HG02970 (cell line): ENCODE measurements at regions not wholly inside any gene's neighbourhood (a gene's known extent, or its start where the extent isn't known, plus 50 kb on each side); places are given as distances from the start of the nearest gene placed in this dataset.
"Not testable (repeated sequence)": the region's sequence is repeated elsewhere in the genome, so short reads cannot be mapped to it uniquely, and the experiment has no call there.

Source experiments
- ATAC-seq: cut with Tn5 transposase; IDR thresholded peaks from one replicate; pipeline ENCODE4 v1.9.1; 2021; ENCODE audit warnings: mild to moderate bottlenecking, moderate library complexity, moderate number of reproducible peaks; ENCODE audit not compliant: unreplicated experiment, low FRiP score

DNA sequence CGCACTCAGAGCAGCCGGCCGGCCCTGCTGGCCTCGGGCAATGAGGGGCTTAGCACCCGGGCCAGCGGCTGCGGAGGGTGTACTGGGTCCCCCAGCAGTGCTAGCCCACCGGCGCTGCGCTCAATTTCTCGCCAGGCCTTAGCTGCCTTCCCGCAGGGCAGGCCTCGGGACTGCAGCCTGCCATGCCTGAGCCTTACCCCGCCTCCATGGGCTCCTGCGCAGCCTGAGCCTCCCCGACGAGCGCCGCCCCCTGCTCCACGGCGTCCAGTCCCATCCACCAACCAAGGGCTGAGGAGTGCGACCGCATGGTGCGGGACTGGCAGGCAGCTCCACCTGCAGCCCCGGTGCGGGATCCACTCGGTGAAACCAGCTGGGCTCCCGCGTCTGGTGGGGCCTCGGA, 204.4 kb upstream of the AUTS2 start:
- not testable (repeated sequence) for ATAC-seq

DNA sequence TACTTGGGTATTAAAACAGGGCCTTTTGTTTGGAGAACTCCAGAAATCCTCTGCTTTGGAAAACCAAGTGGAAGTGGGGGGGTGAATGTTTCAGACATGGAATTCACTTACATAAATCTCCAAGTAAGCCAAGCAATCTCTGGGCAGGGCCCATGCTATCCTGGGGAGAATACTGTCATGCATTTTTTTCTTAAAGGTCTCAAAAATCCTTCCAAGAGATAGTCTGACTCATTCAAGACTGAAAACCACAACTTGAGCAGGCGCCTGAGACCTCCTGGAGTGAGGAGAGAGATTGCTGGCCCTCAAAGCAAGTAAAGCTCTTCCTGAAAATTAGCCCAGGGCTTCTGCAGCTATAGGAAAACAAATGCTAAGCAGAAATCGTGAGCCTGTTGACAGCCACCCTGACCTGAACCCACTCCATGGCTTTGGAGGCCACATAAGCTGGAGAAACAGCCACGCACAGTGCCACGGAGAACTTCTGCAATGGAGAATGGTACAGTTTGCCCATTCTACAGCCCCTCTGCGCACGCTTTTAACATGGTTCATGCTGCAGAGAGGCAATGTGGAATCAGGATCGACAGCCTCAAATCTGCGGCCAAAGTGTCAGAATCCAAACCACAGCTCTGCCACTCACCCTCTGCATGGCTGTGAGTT, 203.1 kb upstream of the AUTS2 start:
- no peak for ATAC-seq

DNA sequence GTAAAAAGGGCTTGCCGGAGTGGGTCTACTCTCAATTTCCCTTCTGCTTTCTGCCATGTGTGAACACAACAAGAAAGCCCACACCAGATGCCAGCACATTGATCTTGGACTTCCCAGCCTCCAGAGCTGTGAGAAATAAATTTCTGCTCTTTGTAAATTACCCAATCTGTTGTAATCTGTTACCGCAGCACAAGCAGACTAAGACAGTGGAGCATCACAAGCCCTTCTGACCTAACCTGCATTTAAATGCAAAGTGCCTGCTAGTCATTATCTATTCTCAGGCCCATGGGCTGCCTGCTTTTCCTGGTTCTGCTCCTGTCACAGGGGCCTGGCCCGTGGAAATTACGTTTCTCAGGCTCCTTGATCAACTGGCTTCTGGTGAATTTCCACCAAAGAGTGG, 199.3 kb upstream of the AUTS2 start:
- no peak for ATAC-seq

DNA sequence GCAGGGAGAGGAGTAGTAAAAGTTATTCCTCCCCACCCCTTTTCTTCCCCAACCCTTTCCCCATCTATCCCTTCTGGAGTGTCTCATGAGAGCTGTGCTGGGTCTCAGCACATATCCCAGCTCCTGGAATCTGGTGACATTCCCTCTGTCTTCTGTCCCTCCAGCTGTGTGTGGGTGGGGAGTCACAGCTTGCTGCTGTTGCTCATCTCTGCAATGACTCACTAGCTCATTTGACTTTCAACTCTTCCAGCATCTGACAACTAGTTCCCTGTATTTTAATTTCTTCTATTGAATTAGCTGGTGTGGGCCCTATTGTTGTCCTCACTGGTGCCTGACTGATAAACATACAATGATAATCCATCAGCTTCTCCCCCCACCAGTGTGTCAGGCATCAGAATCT, 198.9 kb upstream of the AUTS2 start:
- ATAC-seq = no peak

DNA sequence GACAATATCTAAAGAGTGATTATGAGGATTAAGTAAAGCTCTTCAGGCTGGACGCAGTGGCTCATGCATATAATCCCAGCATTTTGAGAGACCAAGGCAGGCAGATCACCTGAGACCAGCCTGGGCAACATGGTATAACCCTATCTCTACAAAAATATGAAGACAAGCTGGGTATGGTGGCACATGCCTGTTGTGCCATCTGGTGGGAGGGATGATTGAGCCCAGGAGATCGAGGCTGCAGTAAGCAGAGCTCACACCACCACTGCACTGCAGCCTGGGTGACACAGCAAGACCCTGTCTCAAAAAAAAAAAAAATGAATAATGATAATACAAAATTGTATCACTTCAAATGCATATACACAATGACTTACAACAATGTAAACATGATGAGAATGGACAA, 195.6 kb upstream of the AUTS2 start:
- ATAC-seq = no peak

DNA sequence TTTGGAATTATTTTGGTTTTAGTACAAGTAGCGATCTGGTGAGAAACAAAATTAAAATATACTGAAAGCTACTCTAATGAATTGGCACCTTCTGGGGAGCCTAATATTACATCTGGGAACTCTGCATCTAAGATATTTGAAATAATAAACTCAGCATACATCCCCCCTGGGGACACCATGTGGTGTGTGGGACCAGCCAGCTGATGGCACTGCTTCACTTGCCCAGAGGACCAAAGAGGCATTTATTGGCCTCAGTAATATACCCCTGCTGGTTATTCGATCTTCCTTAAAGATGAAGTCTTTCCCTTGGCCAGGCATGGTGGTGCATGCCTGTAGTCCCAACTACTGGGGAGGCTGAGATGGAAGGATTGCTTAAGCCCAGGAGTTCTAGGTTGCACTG, 195.1 kb upstream of the AUTS2 start:
- ATAC-seq = no peak

DNA sequence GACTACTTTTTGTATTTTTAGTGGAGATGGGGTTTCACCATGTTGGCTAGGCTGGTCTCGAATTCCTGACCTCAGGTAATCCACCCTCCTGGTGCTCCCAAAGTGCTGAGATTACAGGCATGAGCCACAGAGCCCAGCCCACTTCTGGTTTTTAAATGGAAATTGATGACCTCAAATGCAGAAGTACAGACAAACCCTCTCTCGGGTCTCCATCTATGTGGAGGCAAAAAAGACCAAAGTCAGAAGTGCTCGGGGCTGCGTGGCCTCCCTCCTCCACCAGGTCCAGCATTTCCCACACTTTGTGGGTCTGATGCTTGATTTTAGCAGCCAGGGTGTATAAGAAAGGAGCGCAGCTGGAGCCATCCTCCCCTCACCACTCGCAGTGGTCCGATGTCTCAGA, 187.3 kb upstream of the AUTS2 start:
- no peak for ATAC-seq

DNA sequence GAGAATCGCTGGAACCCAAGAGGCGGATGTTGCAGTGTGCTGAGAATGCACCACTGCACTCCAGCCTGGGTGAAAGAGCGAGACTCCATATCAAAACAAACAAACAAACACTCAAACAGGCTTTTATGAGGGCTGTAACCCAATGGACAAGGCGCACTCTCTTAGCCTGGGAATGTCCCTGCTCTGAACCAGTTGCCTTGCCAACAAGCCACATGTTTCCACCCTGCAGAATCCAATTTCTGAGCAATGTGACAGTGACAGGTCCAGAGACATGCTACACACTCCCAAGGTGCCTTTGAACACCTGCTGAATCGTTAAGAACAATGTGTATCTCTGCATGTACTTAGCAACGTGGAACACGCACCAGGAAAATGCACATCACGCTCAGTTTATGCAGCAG, 186.8 kb upstream of the AUTS2 start:
- ATAC-seq = no peak

DNA sequence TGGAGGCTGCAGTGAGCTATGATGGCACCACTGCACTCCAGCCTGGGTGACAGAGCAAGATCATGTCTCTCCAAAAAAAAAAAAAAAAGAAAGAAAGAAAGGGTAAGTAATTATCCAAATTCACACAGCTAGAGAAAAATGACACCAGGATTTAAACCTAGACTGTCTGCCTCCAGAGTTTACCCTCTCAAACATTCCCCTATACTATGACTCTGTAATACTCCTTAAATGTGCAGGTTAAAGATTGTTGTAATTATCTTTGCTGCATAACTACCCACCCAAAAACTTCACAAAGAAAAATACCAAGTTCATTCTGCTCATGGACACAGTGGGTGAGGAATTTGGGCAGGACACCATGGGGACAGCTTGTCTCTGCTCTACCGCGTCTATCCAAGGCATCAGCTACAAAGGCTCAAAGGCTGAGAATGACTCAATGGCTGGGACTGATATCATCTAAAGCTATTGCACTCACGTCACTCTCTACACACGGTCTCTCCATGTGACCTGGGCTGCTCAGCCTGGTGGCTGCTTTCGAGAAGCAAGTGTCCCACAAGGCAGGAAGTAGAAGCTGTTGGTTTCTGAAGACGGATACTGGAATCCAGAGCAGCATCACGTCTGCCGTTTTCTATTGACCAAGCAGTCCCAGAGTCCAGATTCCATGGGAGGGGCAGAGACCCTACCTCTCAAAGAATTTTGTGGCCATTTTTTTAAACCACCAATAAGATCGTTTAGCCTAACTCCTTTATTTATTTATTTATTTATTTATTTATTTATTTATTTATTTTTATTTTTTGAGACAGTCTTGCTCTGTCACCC, 185.7 kb upstream of the AUTS2 start:
- no peak for ATAC-seq

DNA sequence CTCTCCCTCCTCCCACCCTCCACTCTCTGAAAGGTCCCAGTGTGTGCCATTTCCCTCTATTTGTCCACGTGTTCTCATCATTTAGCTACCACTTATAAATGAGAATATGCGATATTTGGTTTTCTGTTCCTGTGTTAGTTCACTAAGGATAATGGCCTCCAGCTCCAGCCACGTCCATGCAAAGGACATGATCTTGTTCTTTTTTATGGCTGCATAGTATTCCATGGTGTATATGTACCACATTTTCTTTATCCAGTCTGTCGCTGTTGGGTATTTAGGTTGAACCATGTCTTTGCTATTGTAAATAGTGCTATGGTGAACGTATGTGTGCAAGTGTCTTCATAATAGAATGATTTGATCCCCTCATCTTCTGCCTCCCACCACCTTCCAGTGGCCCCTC, 183.7 kb upstream of the AUTS2 start:
- ATAC-seq = no peak

DNA sequence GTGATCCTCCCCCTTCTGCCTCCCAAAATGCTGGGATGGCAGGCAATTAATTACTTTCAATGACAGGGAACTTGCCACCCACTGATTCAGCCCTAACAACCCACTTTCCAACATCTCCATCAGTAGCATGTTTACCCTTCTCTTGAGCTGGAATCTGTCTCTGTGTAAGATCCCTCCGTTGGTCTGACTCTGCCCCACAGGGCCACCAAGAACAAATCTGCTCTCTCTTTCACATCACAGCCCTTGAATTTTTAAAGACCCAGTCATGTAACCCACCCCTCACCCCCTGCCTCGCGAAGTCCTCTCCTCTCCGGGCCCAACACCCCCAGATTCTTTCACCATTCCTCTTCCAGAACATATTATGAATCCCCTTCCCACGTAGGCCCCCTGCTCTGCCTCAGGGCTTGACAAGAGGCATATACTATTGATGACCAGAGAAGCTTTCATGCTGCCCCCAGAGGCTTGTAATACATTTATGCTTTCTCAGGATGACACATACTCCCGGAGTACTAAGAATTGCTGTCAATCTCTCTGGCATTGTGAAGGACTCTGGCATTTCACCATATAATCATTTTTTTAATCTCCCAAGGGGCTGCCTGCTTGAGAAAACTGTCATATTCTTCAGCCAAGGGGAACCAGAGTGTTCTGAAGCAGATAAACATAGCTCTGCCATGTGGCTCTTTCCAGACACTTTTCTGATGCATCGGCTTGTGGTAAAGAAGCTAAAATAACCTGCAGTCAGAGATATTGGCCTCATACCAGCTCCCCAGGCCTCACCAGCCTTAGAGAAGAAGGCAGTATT, 179.2 kb upstream of the AUTS2 start:
- no peak for ATAC-seq

DNA sequence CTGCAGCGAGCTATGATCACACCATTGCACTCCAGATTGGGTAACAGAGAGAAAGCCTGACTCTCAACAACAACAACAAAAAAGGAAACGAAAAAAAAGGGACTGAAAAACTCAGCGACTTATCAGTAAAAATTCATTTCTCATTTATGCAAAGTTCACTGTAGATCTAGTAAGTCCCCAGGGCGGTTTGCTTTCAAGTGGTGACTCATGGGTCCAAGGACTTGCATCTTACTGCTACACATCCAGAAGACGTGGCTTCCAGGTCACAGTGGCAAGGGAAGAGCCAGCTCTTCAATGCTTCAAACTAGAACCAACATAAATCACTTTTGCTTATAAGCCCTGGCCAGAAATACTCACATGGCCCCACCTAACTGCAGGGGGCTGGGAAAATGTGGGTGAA, 178.3 kb upstream of the AUTS2 start:
- ATAC-seq = no peak

DNA sequence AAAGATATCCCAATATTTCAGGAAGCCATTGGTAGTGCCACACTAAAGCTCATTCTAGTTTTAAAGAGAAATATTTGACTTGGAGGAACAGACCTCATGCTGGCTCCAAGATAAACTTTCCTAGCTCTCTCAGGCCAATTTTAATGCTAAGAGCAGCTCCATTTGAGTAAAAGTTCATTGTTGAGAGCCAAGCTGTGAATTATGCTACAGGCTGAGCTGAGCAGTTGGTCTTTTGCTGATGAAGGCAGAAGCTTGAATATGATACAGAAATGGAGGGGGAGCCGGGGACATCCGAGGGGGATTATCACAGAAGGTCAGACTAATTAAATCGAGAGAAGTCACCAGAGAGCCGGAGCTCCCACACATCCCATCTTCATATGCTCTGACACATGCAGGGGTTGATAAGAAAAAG, 175.7 kb upstream of the AUTS2 start:
- no peak for ATAC-seq

DNA sequence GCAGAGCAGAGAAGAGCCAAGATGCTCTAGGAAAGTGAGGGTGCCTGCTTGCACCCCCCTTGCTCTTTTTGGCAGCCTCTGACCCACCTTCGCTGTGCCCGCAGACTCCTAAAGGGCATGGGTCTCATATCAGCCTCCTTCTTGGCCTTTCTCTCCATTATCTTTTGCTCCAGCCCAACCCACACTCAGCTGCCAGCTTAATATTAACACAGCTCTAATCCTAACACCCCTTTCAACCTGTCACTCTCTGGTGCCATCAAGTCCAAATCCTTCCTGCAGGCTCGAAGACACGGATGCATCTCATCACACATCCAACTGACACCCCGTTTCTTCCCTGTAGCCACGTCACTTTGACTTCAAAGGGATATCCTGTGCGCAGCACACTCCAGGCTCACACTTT, 171.6 kb upstream of the AUTS2 start:
- ATAC-seq = no peak

DNA sequence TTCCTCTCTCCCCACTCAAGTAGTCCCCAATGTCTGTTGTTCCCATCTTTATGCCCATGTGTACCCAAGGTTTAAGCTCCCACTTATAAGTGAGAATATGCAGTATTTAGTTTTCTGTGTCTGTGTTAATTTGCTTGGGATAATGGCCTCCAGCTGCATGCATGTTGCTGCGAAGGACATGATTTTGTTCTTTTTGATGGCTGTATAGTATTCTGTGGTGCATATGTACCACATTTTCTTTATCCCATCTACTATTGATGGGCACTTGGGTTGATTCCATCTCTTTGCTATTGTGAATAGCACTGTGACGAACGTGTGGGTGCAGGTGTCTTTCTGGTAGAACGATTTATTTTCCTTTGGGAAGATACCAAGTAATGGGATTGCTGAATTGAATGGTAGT, 170.2 kb upstream of the AUTS2 start:
- ATAC-seq = no peak

DNA sequence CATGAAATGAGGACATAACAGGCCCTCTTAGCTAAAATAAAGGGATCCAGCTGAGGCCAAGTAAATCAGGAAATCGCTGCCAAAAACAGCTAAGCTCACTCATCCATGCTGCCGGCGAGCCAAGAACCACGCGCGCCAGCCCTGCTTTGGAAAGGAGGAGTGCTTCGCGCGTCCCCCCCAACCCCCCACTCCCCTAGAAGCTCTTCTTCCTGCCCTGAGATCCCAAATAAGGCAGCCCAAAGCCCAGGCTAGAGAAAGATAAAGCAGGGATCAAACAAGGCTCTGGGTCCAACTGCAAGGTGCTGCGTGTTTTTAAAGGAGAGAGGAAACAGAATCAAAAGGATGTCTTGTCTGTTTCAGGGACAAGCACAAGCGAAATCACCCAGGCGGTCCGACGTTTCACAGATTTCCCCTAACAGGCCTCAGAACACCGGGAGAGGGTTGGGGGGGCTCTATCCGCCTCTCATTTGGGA, 168.3 kb upstream of the AUTS2 start:
- no peak for ATAC-seq

DNA sequence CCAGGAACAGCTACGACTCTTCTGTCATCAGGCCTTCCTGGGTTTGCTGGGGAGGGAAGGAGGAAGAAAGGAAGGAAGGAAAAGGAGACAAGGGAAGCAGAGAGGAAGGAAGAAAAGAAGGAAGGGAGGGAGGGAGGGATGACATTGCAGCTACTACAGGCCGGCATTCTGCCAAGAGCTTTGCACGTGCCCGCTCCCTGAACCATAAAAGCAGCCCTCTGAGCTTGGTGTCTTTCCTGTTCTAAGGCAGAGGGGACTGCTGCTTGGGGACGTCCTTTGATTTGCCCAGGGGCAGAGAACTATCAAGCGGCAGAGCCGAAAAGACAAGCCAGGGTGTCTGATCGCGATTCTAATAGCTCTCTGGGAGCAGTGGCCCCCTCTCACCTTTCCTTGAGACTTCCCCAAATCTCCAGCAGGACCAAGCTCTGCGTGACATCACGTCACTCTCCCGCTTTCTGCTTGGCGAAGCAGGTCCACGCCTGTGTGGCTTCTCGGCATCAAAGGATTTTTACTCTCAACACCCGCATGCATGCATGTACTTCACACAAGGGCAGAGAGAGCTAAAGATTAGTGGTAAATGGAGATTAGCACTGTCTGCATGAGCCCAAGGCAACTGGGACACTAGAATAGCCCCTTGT, 167.8 kb upstream of the AUTS2 start:
- no peak for ATAC-seq

DNA sequence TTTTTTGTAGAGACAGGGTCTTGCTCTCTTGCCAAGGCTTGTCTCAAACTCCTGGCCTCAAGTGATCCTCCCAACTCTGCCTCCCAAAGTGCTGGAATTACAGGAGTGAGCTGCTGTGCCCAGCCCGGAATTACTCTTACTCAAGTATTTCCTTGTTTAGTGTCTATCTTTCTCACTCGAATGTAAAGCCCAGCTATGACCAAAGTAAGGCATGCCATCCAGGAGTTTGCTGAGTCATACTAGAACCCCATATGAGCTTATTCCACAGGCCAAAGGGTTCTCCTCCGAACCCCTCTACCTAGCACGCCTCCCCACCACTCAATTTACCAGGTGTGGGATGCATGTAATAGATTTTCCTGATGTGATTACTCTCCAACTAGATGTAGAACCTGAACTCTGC, 166.6 kb upstream of the AUTS2 start:
- no peak for ATAC-seq

DNA sequence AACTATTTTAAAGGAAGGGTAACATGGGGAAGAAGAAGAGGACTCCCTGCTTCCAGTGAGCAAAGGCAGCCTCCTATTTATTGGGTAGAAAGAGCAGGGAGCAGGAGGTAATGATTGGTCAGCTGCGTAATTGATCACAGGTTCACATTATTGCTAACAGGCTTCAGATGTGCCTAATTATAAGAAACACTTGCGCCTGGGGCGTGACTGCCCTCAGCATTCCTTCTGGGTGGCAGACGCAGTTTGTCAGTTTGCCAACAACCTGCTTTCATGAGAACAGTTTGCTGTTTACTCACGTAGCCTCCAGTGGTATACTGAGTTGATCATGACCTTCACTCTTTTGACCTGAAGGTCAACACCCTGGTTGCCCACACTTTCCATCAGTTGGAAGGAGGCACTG, 166.0 kb upstream of the AUTS2 start:
- ATAC-seq = not testable (repeated sequence)

DNA sequence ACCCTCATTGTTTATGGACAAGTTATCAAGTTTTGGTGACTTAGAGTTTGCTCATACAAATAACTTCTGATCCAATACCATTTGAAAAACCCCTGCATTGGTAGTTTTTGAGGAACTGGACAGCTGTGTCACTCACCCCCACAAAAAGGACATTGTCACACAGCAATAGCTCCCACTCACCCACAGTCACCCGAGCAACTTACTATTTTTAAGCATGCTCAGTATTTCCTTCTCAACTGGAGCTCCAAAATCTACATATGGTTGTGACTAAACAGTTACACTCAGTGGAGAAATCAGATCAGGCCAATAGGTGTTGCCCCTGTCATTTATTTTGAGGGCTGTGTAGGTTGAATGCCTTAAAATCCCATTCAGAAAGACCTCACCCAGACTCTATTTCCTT, 165.2 kb upstream of the AUTS2 start:
- no peak for ATAC-seq

DNA sequence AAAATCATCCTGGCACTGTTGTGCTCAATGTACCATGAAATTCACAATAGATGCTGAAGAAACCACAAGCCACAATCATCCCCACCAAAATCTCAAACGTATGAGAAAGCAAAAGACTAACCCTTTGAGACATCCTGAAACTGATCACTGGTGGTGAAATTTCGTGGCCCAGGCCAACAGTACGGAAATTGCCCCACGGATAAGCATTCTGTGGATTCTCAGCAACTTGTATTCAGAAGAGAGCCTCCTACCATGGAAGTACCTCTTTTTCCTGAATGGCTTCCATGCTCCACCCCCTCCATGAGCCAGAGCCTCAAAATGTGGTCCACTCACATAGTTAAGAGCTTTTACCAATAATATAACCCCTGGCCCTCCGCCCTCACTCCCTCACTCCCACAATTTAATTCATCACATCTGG, 163.9 kb upstream of the AUTS2 start:
- no peak for ATAC-seq
